Esophagus squamous epithelium (tissue), 4 donors: ENCODE measurements at regions not wholly inside any gene's neighbourhood (a gene's known extent, or its start where the extent isn't known, plus 50 kb on each side); places are given as distances from the start of the nearest gene placed in this dataset.

ENCODE experiments used
- CTCF ChIP-seq, 6 experiments: fragments of 450-650 bp in 4 of 6; fragments of 200-600 bp in 2 of 6; sonication (generic) in 2 of 6; IDR thresholded peaks; one replicate each; pipeline ENCODE4 v1.5.1; 2016 to 2019; ENCODE audit warnings: antibody characterized with exemption in 6 of 6, mild to moderate bottlenecking in 4 of 6, moderate library complexity in 4 of 6
- POLR2A ChIP-seq, 4 donors: fragments of 450-650 bp; IDR thresholded peaks; one replicate each; pipeline ENCODE4 v1.6.1; 2017; ENCODE audit warnings: antibody characterized with exemption in 4 of 4, mild to moderate bottlenecking in 4 of 4, moderate library complexity in 3 of 4

GRCh38 chr16:59088431-59088830, 354.3 kb upstream of the GOT2 start:
- TF ChIP-seq CTCF (IDR thresholded peaks at IDR 0.05) (no peak), POLR2A (IDR thresholded peaks at IDR 0.05) (no peak)
